HCT116 (cell line): ENCODE measurements at regions not wholly inside any gene's neighbourhood (a gene's known extent, or its start where the extent isn't known, plus 50 kb on each side); places are given as distances from the start of the nearest gene placed in this dataset.

Experiments used
- ATAC-seq: fragments of 200-7000 bp; cut with Tn5 transposase; 2 replicates; pipeline ENCODE4 v1.9.1; 2020; ENCODE audit warnings: mild to moderate bottlenecking, moderate library complexity
- BruUV-seq: library from RNA; stranded (reverse); fragments of 400-500 nt; replicated peaks from 2 replicates; lab custom pipeline; 2021; lab: Mats Ljungman, UMichigan
- CTCF ChIA-PET: fragments of 300-600 bp; sonication (Branson Sonifier 250); formaldehyde crosslinking; loops from one replicate; lab custom pipeline; 2021; ENCODE audit warnings: antibody characterized with exemption; lab: Charles Lee
- POLR2A ChIA-PET: fragments of 300-600, 350-600 bp; sonication (Branson Sonifier 250); formaldehyde crosslinking; loops from one replicate; lab custom pipeline; 2021; ENCODE audit warnings: antibody characterized with exemption; lab: Charles Lee
- RAD21 ChIA-PET, 2 experiments: fragments of 300-600 bp; sonication (Branson Sonifier 250); formaldehyde crosslinking; loops; one replicate each; lab custom pipeline; 2023; ENCODE audit warnings: low total read pairs in 2 of 2; ENCODE audit not compliant: uncharacterized antibody in 2 of 2, unreplicated experiment in 2 of 2, low non-redundant PET in 1 of 2; lab: Charles Lee
- DNase-seq: peaks from one replicate; pipeline ENCODE4 v3.0.0-alpha.2; 2010; ENCODE audit warnings: low read depth, low spot score
- H2AFZ ChIP-seq: fragments of 200-600 bp; shearing (Covaris generic), sonication (generic); 2 replicates; pipeline ENCODE4 v1.6.1; 2017; ENCODE audit warnings: low read depth, mixed run types, mixed read lengths, antibody characterized with exemption, low read length; ENCODE audit not compliant: poor library complexity, severe bottlenecking
- H3K27ac ChIP-seq: 2 replicates; pipeline ENCODE4 v1.5.1; 2012; ENCODE audit warnings: low read depth, low read length
- H3K27me3 ChIP-seq: fragments of 200-600 bp; sonication (generic); 2 replicates; pipeline ENCODE4 v1.6.1; 2016; ENCODE audit warnings: mixed run types, low read length, mixed read lengths; ENCODE audit not compliant: insufficient read depth
- H3K36me3 ChIP-seq, 2 experiments: fragments of 200-500 bp in 1 of 2; fragments of 200-600 bp in 1 of 2; sonication (Bioruptor generic) in 1 of 2; sonication (generic) in 1 of 2; 2 replicates each; pipeline versions ENCODE4 v1.5.1 to v1.6.1; 2014 to 2016; ENCODE audit warnings: low read length in 2 of 2, inconsistent platforms in 1 of 2, mixed read lengths in 1 of 2, mixed run types in 1 of 2; ENCODE audit not compliant: insufficient read depth in 2 of 2, control insufficient read depth in 1 of 2
- H3K4me1 ChIP-seq, 2 experiments: fragments of 200-600 bp in 1 of 2; sonication (generic) in 1 of 2; 2 replicates each; pipeline versions ENCODE4 v1.5.1 to v1.6.1; 2012 to 2017; ENCODE audit warnings: low read length in 2 of 2, inconsistent platforms in 1 of 2, mild to moderate bottlenecking in 1 of 2, mixed read lengths in 1 of 2, mixed run types in 1 of 2, moderate library complexity in 1 of 2; ENCODE audit not compliant: insufficient read depth in 2 of 2, control insufficient read depth in 1 of 2
- H3K4me2 ChIP-seq: fragments of 200-600 bp; sonication (generic); 2 replicates; pipeline ENCODE4 v1.6.1; 2017; ENCODE audit warnings: mixed run types, low read length, mixed read lengths
- H3K4me3 ChIP-seq, 2 experiments: fragments of 200-600 bp in 1 of 2; sonication (generic) in 1 of 2; replicated peaks in 1 of 2; 2 replicates each; pipeline ENCODE4 v1.5.1; 2011 to 2016; ENCODE audit warnings: low read length in 2 of 2, control low read depth in 1 of 2, low read depth in 1 of 2, mild to moderate bottlenecking in 1 of 2, mixed read lengths in 1 of 2, mixed run types in 1 of 2
- H3K79me2 ChIP-seq: fragments of 200-600 bp; sonication (generic); 2 replicates; pipeline ENCODE4 v1.6.1; 2017; ENCODE audit warnings: mild to moderate bottlenecking, mixed run types, low read length, moderate library complexity, mixed read lengths; ENCODE audit not compliant: insufficient read depth
- H3K9ac ChIP-seq: fragments of 200-600 bp; sonication (generic); 2 replicates; pipeline ENCODE4 v1.6.1; 2016; ENCODE audit warnings: low read length, mixed read lengths
- H3K9me2 ChIP-seq: fragments of 200-600 bp; sonication (generic), shearing (Covaris generic); 2 replicates; pipeline ENCODE4 v1.6.1; 2017; ENCODE audit warnings: mixed run types, mild to moderate bottlenecking, moderate library complexity; ENCODE audit not compliant: insufficient read depth
- H3K9me3 ChIP-seq, 2 experiments: fragments of 200-500 bp in 1 of 2; fragments of 200-600 bp in 1 of 2; sonication (Bioruptor generic) in 1 of 2; sonication (generic) in 1 of 2; 2 replicates each; pipeline ENCODE4 v1.6.1; 2014 to 2017; ENCODE audit warnings: low read length in 2 of 2, mixed read lengths in 2 of 2, inconsistent platforms in 1 of 2, low read depth in 1 of 2, mild to moderate bottlenecking in 1 of 2, mixed run types in 1 of 2, moderate library complexity in 1 of 2; ENCODE audit not compliant: control insufficient read depth in 1 of 2, insufficient read depth in 1 of 2
- H4K20me1 ChIP-seq: fragments of 200-600 bp; sonication (generic), shearing (Covaris generic); 2 replicates; pipeline ENCODE4 v1.6.1; 2017; ENCODE audit warnings: mixed run types, mild to moderate bottlenecking, moderate library complexity; ENCODE audit not compliant: insufficient read depth
- ATF3 ChIP-seq: IDR thresholded peaks from 2 replicates; pipeline ENCODE4 v1.6.1; 2012
- CBX3 ChIP-seq: IDR thresholded peaks from 2 replicates; pipeline ENCODE4 v1.6.1; 2012; ENCODE audit warnings: low read depth
- CEBPB ChIP-seq: IDR thresholded peaks from 2 replicates; pipeline ENCODE4 v1.6.1; 2012; ENCODE audit warnings: low read depth
- CTCF ChIP-seq, 3 experiments: fragments of 200-600 bp in 1 of 3; sonication (generic) in 1 of 3; IDR thresholded peaks in 2 of 3; conservative IDR thresholded peaks in 1 of 3; 2 replicates each; pipeline ENCODE4 v1.5.1; 2012 to 2017; ENCODE audit warnings: low read depth in 2 of 3, low read length in 2 of 3, antibody characterized with exemption in 1 of 3, borderline replicate concordance in 1 of 3, control low read depth in 1 of 3, mild to moderate bottlenecking in 1 of 3, mixed read lengths in 1 of 3, mixed run types in 1 of 3, moderate library complexity in 1 of 3; ENCODE audit not compliant: insufficient read depth in 1 of 3
- EGR1 ChIP-seq: IDR thresholded peaks from 2 replicates; pipeline ENCODE4 v1.6.1; 2012; ENCODE audit warnings: low read depth
- ELF1 ChIP-seq: IDR thresholded peaks from 2 replicates; pipeline ENCODE4 v1.6.1; 2012; ENCODE audit warnings: low read depth, borderline replicate concordance
- EZH2 ChIP-seq: fragments of 200-600 bp; sonication (generic); IDR thresholded peaks from 2 replicates; pipeline ENCODE4 v1.6.1; 2017; ENCODE audit warnings: antibody characterized with exemption, mixed run types
- EZH2phosphoT487 ChIP-seq: fragments of 200-600 bp; IDR thresholded peaks from 2 replicates; pipeline ENCODE4 v1.6.1; 2018; ENCODE audit warnings: antibody characterized with exemption, borderline replicate concordance
- JUND ChIP-seq: IDR thresholded peaks from 2 replicates; pipeline ENCODE4 v1.6.1; 2012
- POLR2A ChIP-seq: IDR thresholded peaks from 2 replicates; pipeline ENCODE4 v1.7.0; 2011; ENCODE audit warnings: borderline replicate concordance; ENCODE audit not compliant: insufficient read depth, insufficient read length; ENCODE audit errors: extremely low read depth
- POLR2AphosphoS5 ChIP-seq: IDR thresholded peaks from 2 replicates; pipeline ENCODE4 v1.6.1; 2011; ENCODE audit warnings: mild to moderate bottlenecking, low read depth, low read length, moderate library complexity
- REST ChIP-seq: IDR thresholded peaks from 2 replicates; pipeline ENCODE4 v1.6.1; 2012; ENCODE audit warnings: low read depth
- SIN3A ChIP-seq: IDR thresholded peaks from 2 replicates; pipeline ENCODE4 v1.6.1; 2012; ENCODE audit warnings: low read depth
- SP1 ChIP-seq: IDR thresholded peaks from 2 replicates; pipeline ENCODE4 v1.6.1; 2012; ENCODE audit warnings: low read depth
- TCF7L2 ChIP-seq: IDR thresholded peaks from 2 replicates; pipeline ENCODE4 v1.7.0; 2011; ENCODE audit warnings: borderline replicate concordance, inconsistent platforms; ENCODE audit not compliant: insufficient read depth, insufficient read length; ENCODE audit errors: extremely low read depth
- YY1 ChIP-seq: IDR thresholded peaks from 2 replicates; pipeline ENCODE4 v1.6.1; 2011; ENCODE audit warnings: low read length, low read depth, moderate library complexity, mild to moderate bottlenecking; ENCODE audit not compliant: insufficient replicate concordance; ENCODE audit errors: extremely low read depth
- ZFX ChIP-seq: fragments of 450-650 bp; IDR thresholded peaks from 2 replicates; pipeline ENCODE4 v1.6.1; 2017
- ZNF274 ChIP-seq: fragments of 200-500 bp; sonication (Bioruptor generic); IDR thresholded peaks from 2 replicates; pipeline ENCODE4 v1.6.1; 2014; ENCODE audit warnings: mild to moderate bottlenecking, low read depth, low read length, inconsistent platforms
- intact Hi-C: fragments of 100-400 bp; cut with micrococcal nuclease; formaldehyde crosslinking; loops from 2 replicates; pipeline ENCODE4 v1.10.0; 2022

DNA sequence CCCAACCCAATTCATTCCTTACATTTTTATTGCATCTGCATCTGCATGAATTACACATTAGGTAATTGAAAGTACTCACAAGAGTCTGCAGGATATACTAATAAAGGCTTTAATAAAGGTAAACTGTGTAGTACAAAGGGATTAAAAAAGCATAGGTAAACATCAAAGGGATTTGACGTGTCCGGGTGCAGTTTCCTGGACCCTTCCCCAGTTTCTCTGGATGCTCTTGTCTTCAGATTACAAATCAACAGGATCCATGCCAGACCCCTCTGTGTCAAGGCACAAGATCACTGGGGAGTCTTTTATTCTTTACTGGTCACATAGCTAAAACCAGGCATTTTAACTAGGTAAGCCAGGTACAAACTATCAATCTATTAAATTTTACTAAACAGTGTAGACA is 177.2 kb upstream of the TYRP1 start:
- Histone ChIP-seq H3K27ac (no peak overlapping the region), H2AFZ (no peak overlapping the region), H3K79me2 (no peaks in the 10 kb centered on the region), H3K9me3 (peaks cover 0 to 14% of the 10 kb centered on the region in 2 experiments; a peak in 1 of 4 replicates), H3K27me3 (no peaks in the 10 kb centered on the region), H3K4me1 (no peaks in the 10 kb centered on the region), H3K9ac (no peak overlapping the region), H4K20me1 (no peaks in the 10 kb centered on the region), H3K4me3 (no peak overlapping the region), H3K4me2 (no peak overlapping the region), H3K9me2 (no peaks in the 10 kb centered on the region), H3K36me3 (no peaks in the 10 kb centered on the region)
- BruUV-seq: no TSS peak
- ATAC-seq (no peak), DNase-seq (no peak)
- POLR2A ChIA-PET: no interaction called here
- TF ChIP-seq REST (no peak), POLR2A (no peak), EZH2phosphoT487 (no peak), SP1 (no peak), EZH2 (no peak), YY1 (no peak), JUND (no peak), EGR1 (no peak), TCF7L2 (no peak), CBX3 (no peak), ZNF274 (no peak), SIN3A (no peak), POLR2AphosphoS5 (no peak), ELF1 (no peak), ZFX (no peak), CEBPB (no peak), ATF3 (no peak), CTCF (IDR thresholded peaks at IDR 0.05 in 2 of 3, conservative IDR thresholded peaks at IDR 0.05 in 1 of 3; ENCODE audit: borderline replicate concordance in 1 of 3, insufficient read depth in 1 of 3, low read depth in 2 of 3, low read length in 2 of 3) (no peak)
- RAD21 ChIA-PET: no interaction called here
- intact Hi-C loops: no loop called here
- CTCF ChIA-PET: no interaction called here
